Myocyte (in vitro differentiated cells): ENCODE measurements at regions not wholly inside any gene's neighbourhood (a gene's known extent, or its start where the extent isn't known, plus 50 kb on each side); places are given as distances from the start of the nearest gene placed in this dataset.
"Not testable (repeated sequence)": the region's sequence is repeated elsewhere in the genome, so short reads cannot be mapped to it uniquely, and the experiment has no call there.

Experiments used
- DNase-seq: peaks from one replicate; pipeline ENCODE4 v3.0.0-alpha.2; 2012; ENCODE audit warnings: low read depth

DNA sequence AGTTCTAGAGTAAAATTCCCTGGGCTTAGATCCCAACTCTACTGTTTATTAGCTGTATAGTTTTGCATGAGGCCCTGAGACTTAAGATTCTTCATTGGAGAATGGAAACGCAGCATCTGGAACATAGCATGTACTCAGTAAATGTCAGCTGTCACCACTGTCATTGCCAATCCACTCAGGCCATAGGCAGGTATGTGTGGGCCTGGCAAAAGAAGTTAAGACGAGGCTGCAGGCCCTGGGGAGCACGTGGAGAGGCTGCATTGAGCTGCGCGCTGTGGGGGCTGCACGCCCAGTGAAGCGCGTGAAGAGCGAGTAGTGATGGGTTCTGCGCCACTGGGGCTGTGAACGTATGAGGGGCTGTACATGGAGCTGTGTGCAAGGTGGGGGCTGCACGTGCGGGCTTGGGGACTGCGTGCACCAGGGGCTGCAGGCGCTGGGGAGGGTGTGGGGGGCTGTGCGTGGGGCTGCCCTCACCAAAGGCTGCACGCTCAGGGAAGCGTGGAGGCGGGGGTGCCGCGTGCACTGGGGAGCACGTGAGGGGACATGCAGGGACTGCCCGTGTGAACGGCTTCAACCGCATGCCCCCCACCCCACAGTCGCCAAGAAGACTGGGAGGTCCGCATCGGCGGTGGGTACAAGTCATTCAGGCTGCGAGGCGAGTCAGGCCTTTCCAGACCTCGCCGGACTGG, 85.5 kb downstream of the PRR15 start:
- no peak for DNase-seq

DNA sequence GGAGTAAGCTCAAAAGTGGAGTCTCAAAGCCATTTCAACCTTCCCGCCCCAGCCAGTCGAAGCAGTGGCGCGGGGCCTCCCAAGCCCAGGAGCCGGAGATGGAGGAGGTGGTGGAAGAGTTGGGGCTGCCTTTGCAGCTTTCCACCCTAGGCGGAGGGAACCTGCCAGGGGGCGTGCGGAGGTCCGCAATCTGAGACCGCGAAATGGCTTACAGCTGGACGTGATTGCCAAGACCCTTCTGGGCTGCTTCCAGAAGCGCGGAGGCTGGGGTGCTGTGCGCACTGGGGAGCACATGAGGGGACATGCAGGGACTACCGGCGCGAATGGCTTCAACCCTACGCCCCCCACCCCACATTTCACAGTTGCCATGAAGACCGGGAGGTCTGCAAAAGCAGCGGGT, 86.2 kb downstream of the PRR15 start:
- DNase-seq, result no peak

DNA sequence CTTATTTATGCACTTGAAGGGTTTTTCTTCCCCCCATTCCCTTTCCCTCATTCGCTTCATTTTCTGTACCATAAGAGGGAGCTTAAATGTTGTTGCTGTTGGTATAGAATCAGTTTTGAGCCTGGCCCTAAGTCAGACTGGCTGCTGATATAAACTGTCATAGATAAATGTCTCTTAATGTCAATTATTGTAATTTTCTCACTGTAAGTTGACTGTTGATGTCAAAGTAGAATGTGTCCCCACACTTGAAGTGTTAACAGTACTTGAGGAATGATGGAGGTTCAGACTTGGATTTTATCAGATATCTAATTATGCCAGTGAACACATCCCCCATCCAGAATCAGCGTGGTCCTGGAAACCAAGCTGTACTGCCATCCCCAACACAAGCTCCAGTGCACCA, 87.8 kb downstream of the PRR15 start:
- no peak for DNase-seq

DNA sequence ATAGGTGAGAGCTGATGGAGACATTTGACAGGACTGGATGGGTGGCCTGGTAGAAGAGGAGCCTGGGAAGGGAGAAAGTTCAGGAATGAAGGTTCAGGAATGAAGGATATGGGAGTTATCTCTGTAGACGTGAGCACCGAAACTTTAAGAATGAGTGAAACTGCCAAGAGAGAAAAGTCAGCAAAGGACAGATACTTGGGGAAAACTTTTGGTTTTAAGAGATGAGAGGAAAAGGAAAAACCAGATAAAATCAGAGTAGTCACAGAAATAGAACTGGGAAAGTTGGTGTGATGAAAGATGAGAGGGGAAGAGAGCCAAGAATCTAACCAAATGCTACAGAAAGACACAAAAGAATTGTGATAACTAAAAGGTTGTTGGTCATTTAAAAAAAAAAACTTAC, 88.9 kb downstream of the PRR15 start:
- DNase-seq, result no peak

DNA sequence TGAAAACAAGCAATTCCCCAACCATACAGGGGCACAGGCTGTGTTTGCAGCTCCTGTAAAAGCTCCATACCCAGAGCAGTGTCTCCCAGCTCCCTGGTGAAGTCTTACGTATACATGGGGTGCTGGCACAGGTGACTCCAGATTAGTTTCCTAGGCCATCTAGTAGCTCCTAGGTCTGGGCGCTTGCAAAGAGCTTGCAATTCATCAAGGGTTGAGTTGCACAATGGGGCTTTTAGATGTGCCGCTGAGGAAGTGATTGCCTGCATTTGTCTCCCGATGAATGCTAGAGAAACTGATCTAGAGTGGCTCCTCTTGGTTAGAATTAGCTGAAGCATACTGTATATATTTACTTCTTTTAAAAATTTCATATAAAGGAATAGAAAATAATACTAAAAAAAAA, 90.7 kb downstream of the PRR15 start:
- DNase-seq, result not testable (repeated sequence)

DNA sequence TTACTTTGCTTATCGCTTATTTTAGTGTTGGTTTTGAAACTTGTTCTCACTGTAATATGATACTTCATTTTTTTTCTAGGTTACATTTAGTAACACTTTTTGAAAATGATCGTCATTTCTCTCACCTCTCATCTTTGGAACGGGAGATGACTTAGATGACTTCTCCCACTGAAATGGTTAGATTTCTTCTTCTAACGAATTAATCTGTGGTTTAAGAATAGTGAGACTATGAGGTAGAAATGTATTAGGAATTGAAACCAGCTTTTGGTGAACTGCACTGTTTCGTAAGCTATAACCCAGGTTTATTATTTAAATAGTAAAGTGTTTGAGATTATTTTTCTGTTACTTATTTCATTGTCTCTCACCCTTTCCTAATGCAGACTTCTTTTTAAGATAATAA, 93.7 kb downstream of the PRR15 start:
- DNase-seq, result no peak

DNA sequence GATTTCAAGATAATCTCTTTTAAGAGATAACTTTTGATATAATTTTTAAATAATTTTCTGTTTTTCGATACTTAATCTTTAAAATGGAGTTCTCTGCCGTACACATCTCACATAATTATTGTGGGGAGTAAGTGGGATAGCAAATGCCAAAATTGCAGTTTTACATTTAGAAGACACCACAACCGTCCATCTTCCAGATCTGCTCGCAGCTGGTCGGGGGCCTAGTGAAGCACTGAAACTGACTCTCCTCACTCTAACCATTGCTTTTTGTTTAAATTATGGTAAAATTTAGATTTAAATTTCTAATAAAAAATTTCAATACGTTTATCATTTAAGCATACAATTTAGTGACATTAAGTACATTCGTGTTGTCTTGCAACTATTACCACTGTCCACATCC, 94.2 kb downstream of the PRR15 start:
- DNase-seq, result no peak

DNA sequence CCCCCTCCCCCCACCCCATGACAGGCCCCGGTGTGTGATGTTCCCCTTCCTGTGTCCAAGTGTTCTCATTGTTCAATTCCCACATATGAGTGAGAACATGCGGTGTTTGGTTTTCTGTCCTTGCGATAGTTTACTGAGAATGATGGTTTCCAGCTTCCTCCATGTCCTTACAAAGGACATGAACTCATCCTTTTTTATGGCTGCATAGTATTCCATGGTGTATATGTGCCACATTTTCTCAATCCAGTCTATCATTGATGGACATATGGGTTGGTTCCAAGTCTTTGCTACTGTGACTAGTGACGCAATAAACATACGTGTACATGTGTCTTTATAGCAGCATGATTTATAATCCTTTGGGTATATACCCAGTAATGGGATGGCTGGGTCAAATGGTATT, 95.6 kb downstream of the PRR15 start:
- not testable (repeated sequence) for DNase-seq

DNA sequence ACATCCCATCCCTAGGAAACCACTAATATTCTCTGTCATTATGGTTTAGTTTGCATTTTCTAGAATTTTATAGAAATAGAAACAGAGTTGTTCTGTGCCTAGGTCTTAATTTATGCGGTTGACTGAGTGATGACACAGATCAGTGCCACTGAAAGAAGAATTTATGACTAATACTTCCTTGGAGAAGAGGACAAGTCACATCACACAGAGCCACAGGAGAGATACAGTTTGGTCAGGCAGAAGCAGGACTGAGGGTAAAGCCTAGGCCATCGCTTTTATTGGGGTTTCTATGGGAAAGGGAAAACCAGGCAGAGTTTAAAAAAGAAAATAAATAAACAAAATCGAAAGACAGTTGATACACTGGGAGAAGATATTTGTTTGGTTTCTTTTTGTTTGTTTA, 99.3 kb downstream of the PRR15 start:
- DNase-seq, result not testable (repeated sequence)

DNA sequence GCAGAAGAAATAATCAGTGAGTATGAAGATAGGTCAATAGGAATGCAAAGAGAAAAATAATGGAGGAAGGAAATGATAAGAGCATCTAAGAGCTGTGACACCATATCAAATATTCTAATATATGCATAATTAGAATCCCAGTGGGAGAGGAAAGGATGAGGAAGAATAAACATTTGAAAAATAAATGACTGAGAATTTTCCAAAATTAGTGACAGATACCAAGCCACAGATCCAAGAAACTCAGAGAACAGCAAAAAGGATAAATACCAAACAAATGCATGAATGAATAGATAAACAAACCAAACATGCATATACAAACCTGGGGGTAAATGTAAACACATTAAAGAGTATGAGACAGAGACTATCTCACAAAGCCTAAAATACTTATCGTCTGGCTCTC, 101.4 kb downstream of the PRR15 start:
- not testable (repeated sequence) for DNase-seq

DNA sequence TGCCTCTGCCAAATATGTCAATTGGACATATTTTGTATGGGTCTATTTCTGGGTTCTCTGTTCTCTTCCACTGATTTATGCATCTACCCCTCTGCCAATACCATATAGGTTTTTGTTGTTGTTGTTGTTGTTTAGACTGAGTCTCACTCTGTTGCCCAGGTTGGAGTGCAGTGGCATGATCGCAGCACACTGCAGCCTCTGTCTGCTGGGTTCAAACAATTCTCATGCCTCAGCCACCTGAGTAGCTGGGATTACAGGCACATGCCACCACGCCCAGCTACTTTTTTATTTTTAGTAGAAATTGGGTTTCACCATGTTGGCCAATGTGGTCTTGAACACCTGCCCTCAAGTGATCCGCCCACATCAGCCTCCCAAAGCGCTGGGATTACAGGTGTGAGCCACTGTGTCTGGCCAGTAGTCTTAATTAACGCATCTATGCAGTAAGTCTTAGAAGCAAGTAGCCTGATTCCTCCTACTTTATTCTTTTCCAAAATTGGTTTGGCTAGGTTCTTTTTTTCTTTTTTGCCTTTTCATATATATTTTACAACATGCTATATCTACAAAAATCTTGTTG, 103.5 kb downstream of the PRR15 start:
- not testable (repeated sequence) for DNase-seq

DNA sequence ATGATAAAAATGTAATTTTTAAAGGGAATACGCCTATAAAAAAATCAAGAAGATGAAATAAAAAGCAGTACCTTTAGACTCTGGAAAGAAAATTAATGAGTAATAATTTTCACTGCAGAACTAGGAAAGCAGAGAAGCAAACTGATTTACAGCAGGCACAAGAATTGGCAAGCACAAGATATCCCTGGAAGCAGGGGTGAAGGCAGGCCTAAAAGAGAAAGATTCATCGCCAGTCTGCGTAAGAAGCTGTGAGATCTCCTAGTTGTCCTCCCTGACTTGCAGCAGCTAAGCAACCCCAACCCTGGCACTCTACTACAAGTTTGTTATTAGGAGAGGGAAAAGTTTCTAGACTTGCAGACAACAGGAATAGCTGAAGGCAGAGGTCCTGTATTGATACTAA, 107.7 kb downstream of the PRR15 start:
- not testable (repeated sequence) for DNase-seq

DNA sequence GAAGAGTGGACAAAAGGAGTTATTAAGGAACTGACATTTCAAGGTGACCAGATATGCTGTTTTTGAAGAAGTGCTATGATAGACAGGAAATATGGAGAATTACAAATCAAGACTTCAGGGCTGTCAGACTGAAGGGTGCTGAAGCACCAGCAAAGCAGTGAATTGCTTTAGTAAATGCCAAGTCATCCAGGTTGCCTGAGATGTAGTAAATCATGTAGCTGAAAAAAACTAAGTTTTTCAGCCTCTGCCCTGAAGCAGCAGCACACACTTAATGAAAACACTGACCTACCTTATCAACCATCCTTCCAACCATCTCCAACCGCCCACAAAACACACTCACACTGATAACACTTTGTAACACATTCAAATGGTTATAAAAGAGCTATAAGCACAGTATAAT, 110.0 kb downstream of the PRR15 start:
- not testable (repeated sequence) for DNase-seq

DNA sequence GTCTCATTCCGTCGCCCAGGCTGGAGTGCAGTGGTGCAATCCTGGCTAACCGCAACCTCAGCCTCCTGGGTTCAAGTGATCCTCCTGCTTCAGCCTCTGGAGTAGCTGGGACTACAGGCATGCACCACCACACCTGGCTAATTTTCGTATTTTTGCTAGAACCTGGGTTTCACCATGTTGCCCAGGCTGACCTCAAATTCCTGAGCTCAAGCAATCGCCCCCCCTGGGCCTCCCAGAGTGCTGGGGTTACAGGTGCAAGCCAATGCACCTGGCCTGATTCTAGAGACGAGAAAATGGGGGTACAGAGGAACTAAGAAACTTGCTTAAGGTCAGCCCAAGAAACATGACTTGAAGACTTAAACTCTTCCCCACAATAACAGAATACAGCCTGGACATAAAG, 111.0 kb downstream of the PRR15 start:
- not testable (repeated sequence) for DNase-seq

DNA sequence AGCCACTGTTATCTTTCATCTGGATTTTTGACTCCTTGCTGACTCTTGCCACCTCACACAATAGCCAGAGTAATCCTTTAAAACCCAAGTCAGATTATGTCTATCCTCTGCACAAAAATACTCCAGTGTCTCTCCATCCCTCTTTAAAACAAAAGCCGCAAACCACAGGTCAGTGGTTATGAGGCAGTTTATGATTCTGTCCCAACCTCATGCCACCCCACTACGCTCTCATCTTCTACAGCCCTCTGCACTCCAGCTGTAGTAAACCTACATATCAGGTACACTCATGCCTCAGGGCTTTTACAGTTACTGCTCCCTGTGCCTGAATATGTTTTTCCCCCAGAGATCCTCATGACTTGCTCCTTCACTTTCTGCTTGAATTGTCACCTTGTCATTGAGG, 113.6 kb downstream of the PRR15 start:
- DNase-seq, result not testable (repeated sequence)

DNA sequence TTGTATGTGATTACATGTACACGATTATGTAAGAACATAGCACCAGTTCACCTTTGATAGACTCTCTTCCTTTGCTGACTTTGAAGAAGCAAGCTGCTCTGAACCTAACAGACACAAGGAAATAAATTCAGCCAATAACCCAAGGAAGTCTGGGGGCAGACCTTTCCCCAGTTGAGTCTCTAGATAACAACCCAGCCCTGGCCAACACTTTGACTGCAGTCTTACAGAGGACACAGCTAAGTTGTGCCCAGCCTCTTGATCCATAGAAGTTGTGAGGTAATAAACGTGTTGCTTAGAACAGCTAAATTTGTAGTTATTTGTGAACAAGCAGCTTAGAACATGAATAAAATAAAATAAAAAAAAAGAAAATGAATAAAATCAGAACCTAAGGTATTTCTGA, 116.3 kb downstream of the PRR15 start:
- not testable (repeated sequence) for DNase-seq

DNA sequence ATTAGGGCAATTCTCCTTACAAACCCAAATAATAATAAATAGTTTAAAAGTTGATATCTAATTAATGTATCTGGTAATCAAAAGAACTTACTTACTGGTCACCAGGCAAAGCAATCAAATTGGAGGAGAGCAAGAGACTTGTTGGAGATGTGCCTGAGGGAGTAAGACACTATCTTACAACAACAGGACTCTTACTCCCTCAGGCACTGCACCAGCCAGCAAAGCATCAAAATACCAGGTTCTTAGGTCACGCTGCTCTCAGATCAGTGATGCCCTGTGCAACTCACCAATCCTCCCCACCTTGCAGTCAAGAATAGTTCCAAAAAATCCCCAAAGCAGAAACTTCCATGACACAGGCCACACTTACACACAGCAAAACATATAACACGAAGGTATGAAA, 117.0 kb downstream of the PRR15 start:
- not testable (repeated sequence) for DNase-seq

DNA sequence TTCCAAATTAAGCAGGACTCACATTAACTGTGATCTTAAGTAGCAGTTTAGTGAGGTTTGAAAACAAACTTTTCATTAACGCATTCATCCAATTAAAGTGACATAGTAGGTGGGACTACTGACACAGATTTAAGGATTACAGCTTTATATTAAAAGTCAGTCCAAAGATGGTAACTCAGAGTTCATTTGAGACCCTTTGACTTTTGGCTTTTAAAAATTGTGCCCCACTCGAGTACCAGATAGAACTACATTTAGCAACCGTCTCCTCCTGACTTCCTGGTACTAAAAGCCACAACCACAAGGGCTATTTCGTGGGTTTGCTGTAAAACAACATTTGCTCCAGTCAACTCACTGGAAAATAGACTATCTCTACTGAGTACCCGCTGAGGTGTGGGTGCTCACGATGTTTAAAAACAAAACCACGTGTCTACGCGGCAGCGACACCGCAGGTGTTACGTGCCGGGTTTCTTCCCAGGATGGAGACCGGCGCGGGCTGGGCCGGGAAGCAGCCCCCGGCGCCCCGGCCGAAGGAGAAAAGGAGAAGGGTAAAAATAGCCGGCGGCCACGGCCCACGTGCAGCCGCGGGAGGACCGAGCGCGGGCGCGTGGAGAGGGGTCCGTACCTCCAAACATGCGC, 120.6 kb downstream of the PRR15 start:
- DNase-seq, result peak; percentile 32

DNA sequence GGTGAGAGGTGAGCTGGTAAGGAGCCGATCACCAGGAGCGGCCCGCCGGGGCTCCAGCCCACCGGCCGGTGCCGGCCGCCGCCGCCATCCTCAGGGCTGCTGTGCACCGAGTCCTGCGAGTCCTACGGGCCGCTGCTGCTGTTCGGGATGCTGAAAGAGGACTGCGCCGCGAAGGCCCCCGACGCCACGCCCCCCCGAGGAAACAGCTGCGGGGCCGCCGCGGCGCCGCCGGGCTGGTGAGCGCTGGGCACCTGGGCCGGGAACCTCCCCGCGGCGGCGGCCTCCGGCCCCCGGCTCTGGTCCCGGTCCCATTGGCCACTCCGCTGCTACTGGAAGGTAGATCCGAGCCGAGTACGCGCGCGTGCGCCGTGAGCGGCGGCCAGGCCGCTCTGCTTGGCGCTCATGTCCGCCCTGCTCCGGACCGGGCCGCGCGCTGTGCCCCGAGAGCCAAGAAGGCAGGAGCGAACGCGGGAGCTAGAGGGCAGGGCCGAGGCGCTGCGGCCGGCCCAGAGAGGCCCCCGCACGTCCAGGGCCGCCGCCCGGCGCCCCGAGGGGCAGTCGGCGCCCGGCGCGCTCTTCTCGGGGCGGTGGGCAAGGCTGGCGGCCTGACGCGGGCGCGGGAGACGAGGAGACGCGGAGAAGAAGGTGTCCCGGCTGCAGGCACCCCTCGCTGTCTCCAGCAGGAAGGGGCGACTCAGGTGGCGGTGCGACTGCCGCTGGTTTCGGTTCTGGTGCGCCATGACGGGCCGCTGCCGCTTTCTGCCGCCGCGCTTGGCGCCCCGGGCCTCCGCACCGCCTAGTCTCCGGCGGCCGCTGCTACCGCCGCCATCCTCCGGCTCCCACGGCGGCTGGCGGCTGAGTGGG, 121.3 kb upstream of the WIPF3 start:
- DNase-seq, result peak; percentile 82

DNA sequence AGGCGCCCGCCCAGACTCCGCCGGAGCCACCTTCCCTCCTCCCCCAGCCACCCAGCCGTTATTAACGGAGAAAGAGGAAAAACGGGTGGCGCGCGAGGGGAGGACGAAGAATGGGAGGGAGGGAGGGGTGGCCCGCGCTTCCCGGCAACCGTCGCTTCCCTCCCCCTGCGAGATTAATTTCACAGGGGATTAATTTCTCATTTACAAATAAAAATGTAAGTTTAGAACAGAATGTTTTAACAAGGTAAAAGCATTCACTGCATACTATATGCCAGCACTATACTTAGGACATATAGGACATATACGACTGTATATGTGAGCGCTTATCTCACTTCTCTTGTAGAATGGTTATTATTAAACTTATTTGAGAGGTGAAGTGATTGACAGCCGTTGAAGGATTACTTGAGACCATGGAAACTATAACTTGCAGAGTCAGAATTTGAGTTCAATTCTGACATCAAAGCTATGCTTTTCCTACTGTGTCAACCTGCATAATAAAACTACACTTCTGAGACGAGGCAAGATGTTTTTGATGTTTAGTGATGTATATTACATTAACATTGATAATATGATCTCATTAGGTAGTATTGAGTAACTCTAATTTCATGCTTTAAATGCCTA, 120.5 kb upstream of the WIPF3 start:
- peak; percentile 5 for DNase-seq

DNA sequence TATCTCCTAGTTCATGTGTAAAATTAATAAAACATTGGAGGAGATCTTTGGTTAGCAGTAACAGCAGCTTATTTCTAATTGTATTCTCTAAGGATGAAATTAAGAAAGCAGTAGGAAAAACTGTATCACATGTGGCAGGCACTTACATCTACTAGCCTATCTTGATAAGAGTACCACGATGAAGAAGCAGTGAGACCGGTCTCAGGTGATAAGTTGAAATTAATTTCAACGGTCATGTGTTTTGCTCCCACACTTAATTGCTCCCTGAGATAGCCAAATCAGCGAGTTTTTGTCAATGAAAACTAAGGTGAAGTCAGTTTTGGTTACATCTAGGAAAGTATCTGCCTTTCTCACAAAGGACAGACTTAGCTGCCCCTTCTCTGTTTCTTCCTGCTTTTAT, 115.8 kb upstream of the WIPF3 start:
- DNase-seq, result not testable (repeated sequence)
